Putamen (tissue), 1 donor: ENCODE measurements at regions not wholly inside any gene's neighbourhood (a gene's known extent, or its start where the extent isn't known, plus 50 kb on each side); places are given as distances from the start of the nearest gene placed in this dataset.

Experiments
- DNase-seq: peaks from one replicate; pipeline ENCODE4 v3.0.0-alpha.2; 2016; ENCODE audit warnings: low spot score

GRCh38 chr11:115927823-115928329, 423.7 kb upstream of the CADM1 start:
- no peak for DNase-seq

GRCh38 chr11:115926601-115927000, 422.4 kb upstream of the CADM1 start:
- DNase-seq: no peak

- DNase-seq: no peak
Observed at GRCh38 chr11:115926138-115926537, 421.9 kb upstream of the CADM1 start.

- DNase-seq: no peak
Observed at GRCh38 chr11:115925568-115926090, 421.4 kb upstream of the CADM1 start.

GRCh38 chr11:115924744-115925567, 420.7 kb upstream of the CADM1 start:
- no peak for DNase-seq

GRCh38 chr11:115922876-115923275, 418.7 kb upstream of the CADM1 start:
- no peak for DNase-seq

GRCh38 chr11:115921986-115922385, 417.8 kb upstream of the CADM1 start:
- no peak for DNase-seq

- DNase-seq: no peak
Observed at GRCh38 chr11:115921540-115921939, 417.3 kb upstream of the CADM1 start.

- DNase-seq: no peak
Observed at GRCh38 chr11:115920841-115921480, 416.7 kb upstream of the CADM1 start.

GRCh38 chr11:115920092-115920461, 415.9 kb upstream of the CADM1 start:
- no peak for DNase-seq

- DNase-seq: no peak
Observed at GRCh38 chr11:115919341-115920091, 415.3 kb upstream of the CADM1 start.

GRCh38 chr11:115918576-115918975, 414.4 kb upstream of the CADM1 start:
- no peak for DNase-seq

- no peak for DNase-seq
Observed at GRCh38 chr11:115916608-115917007, 412.4 kb upstream of the CADM1 start.

GRCh38 chr11:115912484-115912945, 408.3 kb upstream of the CADM1 start:
- peak; percentile 22 for DNase-seq

GRCh38 chr11:115911613-115912346, 407.6 kb upstream of the CADM1 start:
- no peak for DNase-seq

- no peak for DNase-seq
Observed at GRCh38 chr11:115910379-115910778, 406.2 kb upstream of the CADM1 start.

GRCh38 chr11:115906171-115906570, 402.0 kb upstream of the CADM1 start:
- DNase-seq: no peak

GRCh38 chr11:115905341-115906000, 401.3 kb upstream of the CADM1 start:
- DNase-seq: no peak

GRCh38 chr11:115903179-115903578, 399.0 kb upstream of the CADM1 start:
- DNase-seq: no peak

- DNase-seq: no peak
Observed at GRCh38 chr11:115901069-115901468, 396.9 kb upstream of the CADM1 start.

GRCh38 chr11:115900111-115900510, 395.9 kb upstream of the CADM1 start:
- no peak for DNase-seq
